Coronary artery (tissue), 2 donors: ENCODE measurements at regions not wholly inside any gene's neighbourhood (a gene's known extent, or its start where the extent isn't known, plus 50 kb on each side); places are given as distances from the start of the nearest gene placed in this dataset.

ENCODE experiments used
- DNase-seq: peaks from one replicate; pipeline ENCODE4 v3.0.0-alpha.2; 2017; ENCODE audit warnings: low spot score
- H3K27ac ChIP-seq, 2 donors: fragments of 200-600 bp; sonication (generic); one replicate each; pipeline ENCODE4 v1.5.1; 2016 to 2019
- H3K4me3 ChIP-seq: fragments of 200-600 bp; sonication (generic); 2 replicates; pipeline ENCODE4 v1.5.1; 2016; ENCODE audit warnings: mild to moderate bottlenecking, moderate library complexity
- CTCF ChIP-seq: fragments of 200-600 bp; sonication (generic); IDR thresholded peaks from one replicate; pipeline ENCODE4 v1.5.1; 2019; ENCODE audit warnings: antibody characterized with exemption

- no peak overlapping the region for H3K27ac ChIP-seq
- no peak for TF ChIP-seq CTCF
- DNase-seq, result no peak
- H3K4me3 ChIP-seq, result no peak overlapping the region
Measured at GRCh38 chr1:68370101-68370915, 79.4 kb downstream of the RPE65 start.

GRCh38 chr1:68366572-68366971 lies 83.2 kb downstream of the RPE65 start:
- no peak overlapping the region for H3K27ac ChIP-seq
- H3K4me3 ChIP-seq, result no peak overlapping the region
- no peak for TF ChIP-seq CTCF
- no peak for DNase-seq

GRCh38 chr1:68365709-68366382 lies 83.9 kb downstream of the RPE65 start:
- no peak for TF ChIP-seq CTCF
- no peak overlapping the region for H3K4me3 ChIP-seq
- no peak overlapping the region for H3K27ac ChIP-seq
- no peak for DNase-seq

GRCh38 chr1:68363339-68363738 lies 86.4 kb downstream of the RPE65 start:
- DNase-seq, result no peak
- TF ChIP-seq CTCF, result no peak
- Histone ChIP-seq H3K4me3 (no peak overlapping the region), H3K27ac (no peak overlapping the region)

- no peak for TF ChIP-seq CTCF
- Histone ChIP-seq H3K4me3 (no peak overlapping the region), H3K27ac (no peak overlapping the region)
- no peak for DNase-seq
Measured at GRCh38 chr1:68361346-68361910, 88.3 kb downstream of the RPE65 start.

- TF ChIP-seq CTCF, result no peak
- no peak for DNase-seq
- Histone ChIP-seq H3K27ac (no peak overlapping the region), H3K4me3 (no peak overlapping the region)
Measured at GRCh38 chr1:68359045-68359444, 90.7 kb downstream of the RPE65 start.
